ENCODE measurements at regions not wholly inside any gene's neighbourhood (a gene's known extent, or its start where the extent isn't known, plus 50 kb on each side); places are given as distances from the start of the nearest gene placed in this dataset.

DNA sequence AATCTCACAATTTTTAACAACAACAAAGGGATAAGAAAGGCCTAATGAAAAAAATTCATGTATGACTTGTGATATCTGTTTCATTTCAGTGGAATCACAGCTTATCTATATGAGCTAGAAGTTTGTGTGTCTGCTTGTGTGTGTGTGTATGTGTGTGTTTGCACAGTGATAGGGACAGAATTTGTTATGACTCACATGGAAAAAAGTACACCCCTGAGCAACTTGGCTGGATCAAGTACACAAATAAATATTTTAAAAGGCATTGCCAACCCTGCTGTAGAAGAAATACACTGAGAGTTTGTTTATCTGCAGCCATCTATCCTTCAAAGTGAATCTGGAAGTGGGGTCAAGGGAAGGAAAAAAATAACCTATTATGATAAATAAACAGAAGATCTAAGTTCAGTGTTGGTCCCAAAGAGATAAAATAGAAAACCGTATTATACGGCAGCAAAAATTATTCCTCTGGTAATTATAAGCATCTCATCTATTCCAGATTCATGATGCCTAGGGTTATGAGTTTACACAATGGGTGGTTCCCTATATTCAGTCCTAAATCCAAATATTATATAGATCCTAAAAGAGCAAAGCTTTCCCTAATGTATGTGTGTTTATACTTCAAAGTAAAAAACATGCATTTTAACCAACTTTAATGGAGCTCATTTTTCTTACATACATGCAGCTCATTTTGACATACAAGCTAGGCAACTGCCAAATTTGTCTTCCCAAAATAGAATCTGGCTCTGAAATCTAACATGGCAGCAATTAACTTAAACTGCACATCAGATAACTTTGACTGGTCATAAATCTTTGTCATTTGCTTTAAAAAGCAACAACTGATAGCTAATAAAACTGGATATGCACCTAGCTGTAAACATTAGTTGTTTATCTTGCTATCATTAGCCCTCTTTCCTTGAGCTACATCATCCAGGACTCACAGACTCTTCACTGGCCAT lies 420.6 kb downstream of the IRS1 start:
- DNase-seq (ENCODE audit: low read depth), result no peak

DNA sequence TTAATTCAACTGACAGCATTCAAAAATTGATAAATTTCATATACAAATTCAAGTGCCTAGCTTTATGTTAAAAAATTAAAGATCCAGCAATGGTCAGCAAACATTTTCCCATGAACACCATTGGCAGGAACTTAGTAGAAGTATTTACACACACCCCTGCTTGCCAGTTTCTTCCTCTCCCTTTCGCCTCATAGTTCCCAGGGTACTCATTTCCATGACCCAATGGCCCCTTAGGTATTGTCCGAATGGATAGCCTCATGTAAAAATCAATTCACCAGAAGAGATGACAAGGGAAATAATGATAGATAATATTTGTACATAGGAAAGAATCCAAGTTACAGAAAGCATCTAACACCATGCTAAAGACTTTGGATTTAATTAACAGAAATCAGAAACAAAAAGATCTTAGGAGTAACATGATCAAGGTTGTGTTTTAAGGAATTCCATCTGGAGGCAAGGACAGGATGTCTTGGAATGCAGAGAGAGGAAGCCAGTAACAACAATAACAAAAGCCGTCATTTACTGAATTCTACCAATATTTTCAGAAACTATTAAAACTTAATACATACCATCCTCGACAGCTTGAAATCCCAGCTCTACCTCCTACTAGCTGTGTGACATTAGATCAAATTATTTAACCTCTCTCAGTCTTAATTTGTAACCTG lies 423.0 kb downstream of the IRS1 start:
- no peak for DNase-seq (ENCODE audit: low read depth)

DNA sequence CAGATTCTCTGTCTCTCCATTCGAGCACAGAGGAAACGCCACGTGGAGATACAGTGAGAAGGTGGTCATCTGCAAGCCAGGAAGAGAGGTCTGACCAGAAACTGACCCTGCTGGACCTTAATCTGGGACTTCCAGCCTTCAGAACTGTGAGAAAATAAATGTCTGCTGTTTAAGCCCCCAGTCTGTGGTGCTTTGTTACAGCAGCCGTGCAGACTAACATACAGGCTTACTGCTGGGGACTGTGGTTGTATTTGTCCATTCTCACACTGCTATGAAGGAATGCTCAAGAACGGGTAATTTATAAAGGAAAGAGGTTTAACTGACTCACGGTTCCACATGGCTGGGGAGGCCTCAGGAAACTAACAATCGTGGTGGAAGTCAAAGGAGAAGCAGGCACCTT lies 432.7 kb downstream of the IRS1 start:
- no peak for DNase-seq (ENCODE audit: low read depth)

DNA sequence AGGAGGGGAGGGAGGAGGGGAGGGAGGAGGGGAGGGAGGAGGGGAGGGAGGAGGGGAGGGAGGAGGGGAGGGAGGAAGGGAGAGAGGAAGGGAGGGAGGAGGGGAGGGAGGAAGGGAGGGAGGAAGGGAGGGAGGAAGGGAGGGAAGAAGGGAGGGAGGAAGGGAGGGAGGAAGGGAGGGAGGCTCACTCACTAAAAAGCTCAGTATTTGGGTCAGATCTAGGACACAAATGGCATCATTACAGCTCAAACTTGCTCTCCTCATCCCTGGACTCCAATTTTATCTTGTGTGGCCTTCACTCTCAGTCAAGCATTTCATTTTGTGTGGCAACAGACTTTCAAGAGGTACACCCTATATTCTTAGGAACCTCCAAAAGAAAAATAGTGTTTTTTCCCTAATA lies 435.4 kb downstream of the IRS1 start:
- no peak for DNase-seq (ENCODE audit: low read depth)

DNA sequence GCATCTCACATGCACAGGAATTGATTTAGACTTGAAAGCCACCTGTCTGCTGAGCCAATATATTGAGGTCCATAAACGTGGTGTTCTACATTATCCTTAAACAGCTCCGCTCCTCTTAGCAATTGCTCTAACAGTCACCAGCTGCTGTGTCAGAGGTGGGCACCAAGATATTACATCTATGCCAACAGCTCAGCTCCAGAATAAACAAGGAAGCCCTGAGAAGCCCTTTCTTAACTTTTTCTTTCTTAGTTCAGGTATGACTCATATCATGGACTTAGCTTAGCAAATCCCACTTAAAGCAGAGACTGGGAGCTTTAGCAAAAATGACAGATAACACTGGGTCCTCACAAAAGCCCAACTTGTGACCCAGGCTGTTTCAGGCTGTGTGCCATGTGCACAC lies 436.6 kb downstream of the IRS1 start:
- DNase-seq (ENCODE audit: low read depth), result peak; percentile 38

DNA sequence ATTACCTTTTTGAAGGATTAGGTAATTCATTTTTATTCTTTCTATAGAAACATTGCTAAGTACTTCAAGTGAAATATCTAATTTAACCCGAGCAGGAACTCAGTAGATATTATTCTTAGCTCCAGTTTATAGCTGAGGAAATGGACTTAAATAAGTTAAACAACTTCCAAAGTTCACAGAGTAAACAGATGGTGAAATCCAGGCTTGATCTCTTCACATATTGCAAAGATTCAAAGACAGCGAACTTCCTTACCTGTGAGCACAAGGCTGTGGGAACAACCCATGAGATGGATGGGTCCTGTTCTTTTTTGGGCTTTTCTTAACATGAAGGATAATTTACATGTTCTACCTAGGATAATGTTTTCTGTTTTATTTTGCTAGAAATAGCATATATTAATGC lies 439.0 kb downstream of the IRS1 start:
- no peak for DNase-seq (ENCODE audit: low read depth)

DNA sequence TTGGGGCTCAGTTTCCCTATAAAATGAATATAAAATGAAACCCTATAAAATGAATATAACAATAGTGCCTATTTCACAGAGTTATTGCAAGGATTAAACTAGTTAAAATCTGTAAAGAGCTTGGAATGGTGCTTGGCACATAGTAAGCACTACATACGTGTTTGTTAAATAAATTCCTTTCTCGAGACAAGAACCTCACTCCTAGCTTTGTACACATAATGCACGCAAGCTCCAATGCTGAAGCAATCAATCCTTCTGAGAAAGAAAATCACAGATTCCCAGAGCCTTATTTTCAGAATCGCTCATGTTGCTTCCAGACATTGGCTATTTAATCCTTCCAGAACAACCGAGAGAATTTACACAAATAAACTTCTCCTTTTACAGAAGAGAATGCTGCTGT lies 440.9 kb downstream of the IRS1 start:
- no peak for DNase-seq (ENCODE audit: low read depth)

DNA sequence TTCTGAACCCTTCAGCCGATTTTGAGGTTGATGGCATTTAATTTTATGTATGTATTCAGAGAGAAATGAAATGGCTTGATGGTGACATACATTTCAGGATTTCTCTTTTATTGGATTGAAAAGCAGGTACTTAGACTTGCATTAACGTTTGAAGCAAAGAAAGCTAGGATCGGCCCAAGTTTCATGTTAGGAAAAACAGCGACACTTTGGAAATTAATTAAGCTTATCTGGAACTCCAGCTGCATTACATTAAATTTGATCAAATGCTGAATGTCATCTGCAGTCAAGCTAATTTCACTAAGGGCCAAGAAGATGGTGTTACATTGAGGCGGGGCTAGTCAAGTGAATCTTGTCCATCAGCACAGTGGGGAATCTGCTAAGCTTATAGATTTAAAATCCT lies 441.8 kb downstream of the IRS1 start:
- DNase-seq (ENCODE audit: low read depth), result no peak

DNA sequence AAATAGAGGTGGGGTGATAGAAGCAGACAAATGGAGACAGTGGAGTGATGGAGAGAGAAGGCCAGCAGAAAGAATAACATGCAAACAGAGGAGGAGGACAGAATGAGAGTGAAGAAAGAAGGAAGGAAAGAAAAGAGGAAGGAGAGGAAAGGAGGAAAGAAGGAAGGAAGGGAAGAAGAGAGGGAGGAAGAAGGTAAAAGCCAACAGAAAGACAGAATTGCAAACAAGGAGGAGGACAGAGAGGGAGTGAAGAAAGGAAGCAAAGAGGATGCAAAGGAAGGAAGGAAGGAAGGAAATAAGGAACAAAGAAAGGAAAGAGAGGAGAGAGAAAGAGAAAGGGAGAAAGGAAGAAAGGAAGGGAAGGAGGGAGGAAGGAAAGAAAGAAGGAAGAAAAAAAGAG lies 444.0 kb downstream of the IRS1 start:
- DNase-seq (ENCODE audit: low read depth), result no peak

DNA sequence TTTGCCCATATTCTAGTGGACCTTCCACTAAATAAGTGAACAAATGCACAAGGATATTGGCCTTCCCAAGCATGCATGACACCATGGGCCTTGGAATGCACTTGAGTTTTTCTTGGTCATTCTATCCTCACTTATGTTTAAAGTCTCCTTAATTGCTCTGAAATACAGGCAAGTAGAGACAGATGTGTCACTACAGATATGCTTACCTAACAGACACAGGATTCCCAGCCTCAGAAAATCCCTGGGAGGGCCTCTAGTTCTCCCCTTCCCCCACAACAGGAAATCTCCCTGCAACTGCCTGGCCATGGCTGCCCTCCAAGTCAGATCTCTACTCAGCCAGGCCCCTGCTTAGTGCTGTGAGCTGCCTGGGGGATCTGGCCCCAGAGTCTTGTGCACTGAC lies 445.2 kb downstream of the IRS1 start:
- no peak for DNase-seq (ENCODE audit: low read depth)

DNA sequence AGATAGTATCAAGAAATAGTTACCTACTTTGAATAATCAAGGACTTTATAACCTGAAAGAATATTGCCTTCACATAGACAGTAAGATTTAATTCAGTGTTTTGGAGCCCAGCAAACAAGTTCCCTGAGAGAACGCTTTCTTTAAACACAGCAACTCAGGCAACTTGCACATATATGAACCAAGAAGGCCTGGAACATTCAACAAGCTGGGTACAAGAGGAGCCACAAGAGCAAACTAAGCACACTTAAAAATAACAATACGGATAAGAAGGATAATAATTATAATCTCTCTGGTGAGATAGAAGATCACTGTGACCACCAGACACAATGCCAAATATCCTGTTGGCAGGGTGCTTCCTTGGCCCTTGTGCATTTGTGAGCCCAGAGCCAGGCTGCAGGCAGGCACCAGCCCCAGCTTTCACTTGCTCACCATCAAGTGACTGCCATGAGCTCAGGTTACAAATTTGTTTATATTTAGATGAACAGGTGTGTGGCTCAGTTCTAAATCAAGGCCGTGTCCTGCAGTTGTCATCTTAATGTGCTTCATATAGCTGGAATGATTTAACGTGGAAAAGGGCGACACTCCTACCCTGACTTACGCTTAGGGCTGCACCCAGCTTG lies 446.6 kb downstream of the IRS1 start:
- DNase-seq (ENCODE audit: low read depth), result no peak

DNA sequence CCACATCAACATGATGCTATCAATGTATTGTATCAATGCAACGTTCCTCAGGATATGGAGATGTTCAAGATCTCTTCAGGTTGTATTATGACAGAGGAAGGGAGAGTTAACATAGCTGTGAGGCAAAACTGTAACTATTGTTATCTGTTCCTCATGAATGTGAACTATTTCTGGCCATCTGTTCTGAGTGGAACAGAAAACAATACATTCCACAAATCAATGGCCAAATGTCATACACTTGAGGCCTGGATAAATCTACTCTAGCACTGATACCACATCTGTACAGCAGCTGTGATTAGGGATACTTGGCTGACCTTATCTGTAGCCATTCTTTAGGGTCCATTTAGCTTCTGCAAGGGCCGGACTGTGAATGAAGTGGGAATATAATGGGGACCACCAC lies 447.9 kb downstream of the IRS1 start:
- no peak for DNase-seq (ENCODE audit: low read depth)

DNA sequence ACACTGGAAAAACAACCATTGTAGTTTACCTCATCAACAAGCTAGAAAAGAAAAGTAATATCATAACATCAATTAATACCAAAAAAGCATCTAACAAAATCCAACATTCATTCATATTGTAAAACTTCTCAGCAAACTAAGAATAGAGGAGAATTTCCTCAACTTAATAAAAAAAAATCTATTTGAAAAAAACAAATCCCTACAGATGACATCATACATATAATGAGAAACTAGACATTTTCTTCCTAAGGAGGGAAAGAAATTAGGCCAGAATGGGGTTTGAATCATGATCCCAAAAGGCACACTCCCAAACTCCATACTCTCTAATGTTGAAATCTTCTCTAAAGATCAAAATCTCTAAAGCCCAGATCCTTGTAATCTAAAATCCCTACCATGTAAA lies 460.0 kb downstream of the IRS1 start:
- no peak for DNase-seq (ENCODE audit: low read depth)

DNA sequence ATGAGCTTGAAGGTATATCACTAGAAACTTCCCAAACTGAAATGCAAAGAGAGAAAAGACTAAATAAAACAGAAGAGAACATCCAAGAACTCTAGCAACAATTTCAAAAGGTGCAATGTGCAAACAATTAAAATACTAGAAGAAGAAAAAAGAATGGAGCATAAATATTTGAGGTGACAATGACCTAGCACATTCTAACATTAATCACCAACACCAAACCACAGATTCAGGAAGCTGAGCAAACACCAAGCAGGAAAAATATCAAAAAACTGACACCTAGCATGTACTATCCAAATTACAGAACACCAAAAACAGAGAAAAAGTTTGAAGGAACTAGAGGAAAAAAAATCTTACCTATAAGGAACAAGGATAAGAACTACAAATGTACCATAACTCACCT lies 460.8 kb downstream of the IRS1 start:
- DNase-seq (ENCODE audit: low read depth), result no peak

DNA sequence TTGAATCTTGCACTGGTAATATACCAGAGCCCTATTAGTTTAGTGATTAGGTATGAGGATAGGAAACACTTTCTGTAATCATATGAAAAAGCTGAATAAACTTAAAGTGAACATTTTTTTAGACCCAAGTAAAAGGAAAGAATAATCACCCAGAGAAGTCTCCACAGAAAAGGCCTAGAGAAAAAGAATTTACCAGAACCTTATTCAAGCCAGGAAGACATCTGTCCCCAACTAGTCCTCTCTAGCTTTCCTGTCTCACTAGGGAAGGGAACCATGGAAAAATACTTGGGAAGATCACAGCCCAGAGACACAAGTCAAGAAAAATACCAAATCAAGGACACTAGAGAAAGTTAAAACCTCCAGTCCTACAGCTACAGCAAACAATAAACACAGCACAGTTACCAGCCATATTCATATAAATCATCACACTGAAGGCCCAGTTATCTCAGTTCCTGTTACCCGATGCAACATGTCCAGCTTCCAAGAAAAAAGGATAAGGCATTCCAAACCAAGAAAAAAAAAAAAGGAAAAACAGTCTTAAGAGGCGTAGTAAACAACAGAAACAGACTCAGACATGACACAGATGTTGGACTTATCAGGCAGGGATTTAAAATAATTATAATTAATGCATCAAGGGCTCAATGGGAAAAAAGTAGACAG lies 461.5 kb downstream of the IRS1 start:
- no peak for DNase-seq (ENCODE audit: low read depth)

DNA sequence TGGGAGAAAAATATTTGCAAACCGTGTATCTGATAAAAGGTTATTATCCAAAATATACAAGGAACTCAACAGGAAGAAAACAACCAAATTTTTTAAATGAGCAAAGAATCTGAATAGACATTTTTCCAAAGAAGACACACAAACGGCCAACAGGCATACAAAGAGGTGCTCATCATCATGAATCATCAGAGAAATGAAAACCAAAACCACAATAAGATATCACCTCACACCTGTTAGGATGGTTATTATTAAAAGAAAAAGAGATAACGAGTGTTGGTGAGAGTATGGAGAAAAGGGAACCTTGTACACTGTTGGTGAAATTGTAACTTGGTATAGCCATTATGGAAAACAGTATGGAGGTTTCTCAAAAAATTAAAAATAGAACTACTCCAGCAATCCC lies 463.3 kb downstream of the IRS1 start:
- DNase-seq (ENCODE audit: low read depth), result no peak

DNA sequence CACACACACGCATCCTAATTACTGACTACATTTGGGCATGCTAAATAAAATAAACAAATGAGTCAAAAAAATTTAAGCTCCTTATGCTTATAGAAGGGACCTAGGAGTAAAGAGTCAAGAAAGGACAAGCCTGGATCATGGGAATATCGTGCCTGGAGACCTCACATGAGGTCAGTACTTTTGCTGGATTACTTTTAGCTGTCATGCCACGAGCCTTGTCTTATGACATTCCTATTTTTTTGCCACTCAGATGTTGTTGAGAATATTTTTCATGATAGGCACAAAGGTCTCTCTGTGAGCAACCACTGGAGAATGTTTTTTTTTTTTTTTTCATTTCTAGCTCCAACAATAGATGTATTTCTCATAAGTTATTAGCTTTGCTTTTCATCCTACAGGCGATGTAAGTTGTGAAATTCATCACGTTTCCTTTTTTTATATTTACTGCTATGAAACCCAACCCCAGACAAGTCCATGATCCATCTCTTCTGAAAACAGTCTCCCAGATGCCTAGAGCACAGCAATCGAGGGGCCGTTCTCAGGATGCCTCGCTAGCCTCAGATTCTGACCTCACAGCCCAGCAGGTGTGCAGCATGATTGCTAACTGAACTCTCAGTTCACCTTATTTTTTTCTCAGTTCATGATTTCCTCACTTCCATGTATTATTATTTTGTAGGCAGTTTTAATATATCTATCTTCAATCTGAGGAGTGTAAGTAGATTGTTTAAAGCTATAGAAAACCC lies 464.5 kb downstream of the IRS1 start:
- no peak for DNase-seq (ENCODE audit: low read depth)

DNA sequence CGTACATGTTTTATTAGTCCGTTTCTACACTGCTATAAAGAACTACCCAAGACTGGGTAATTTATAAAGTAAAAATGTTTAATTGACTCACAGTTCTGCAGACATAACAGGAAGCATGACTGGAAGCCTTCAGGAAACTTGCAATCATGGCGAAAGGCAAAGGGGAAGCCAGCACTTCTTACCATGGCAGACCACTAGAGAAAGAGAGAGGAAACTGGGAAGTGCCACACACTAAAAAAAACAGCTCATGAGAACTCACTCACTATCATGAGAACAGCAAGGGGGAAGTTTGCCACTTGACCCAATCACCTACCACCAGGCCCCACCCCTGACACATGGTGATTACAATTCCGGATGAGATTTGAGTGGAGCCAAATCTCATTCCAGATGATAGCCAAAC lies 466.2 kb downstream of the IRS1 start:
- no peak for DNase-seq (ENCODE audit: low read depth)

DNA sequence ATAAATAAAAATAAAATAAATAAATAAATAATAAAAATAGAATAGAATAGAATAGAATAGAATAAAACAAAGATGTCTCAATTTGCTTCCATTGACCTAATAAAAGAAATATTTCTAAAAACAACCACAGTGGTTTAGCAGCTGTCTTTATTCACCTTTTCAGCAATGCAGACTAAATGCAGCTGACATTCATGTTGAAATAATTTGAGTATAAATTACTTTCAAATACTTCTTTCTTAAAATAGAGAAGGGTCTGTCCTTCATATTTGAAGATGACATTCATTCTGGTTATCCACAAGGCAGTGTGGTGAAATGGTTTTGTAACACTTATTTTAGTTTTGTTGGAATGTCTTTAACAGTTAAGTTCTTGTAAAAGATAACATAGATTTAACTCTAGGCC lies 469.4 kb downstream of the IRS1 start:
- no peak for DNase-seq (ENCODE audit: low read depth)

DNA sequence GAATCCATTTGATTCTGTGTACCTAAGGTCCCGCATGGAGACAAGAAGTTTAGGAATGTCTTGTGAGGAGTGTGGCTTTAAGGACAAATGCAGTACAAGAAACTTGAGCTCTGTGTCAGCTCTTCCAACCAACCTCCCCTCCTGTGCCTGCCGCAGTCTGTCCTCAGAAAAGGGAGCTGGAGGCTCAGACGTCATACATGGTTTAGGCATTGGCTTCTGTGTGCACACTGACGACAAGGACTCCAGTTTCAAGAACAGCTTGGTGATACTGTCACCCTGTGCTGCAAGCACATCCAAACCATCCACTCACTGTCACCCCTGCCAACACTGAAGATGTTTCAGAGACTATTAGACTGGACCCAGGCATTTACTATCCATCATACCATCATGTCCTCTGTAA lies 470.4 kb downstream of the IRS1 start:
- no peak for DNase-seq (ENCODE audit: low read depth)

DNA sequence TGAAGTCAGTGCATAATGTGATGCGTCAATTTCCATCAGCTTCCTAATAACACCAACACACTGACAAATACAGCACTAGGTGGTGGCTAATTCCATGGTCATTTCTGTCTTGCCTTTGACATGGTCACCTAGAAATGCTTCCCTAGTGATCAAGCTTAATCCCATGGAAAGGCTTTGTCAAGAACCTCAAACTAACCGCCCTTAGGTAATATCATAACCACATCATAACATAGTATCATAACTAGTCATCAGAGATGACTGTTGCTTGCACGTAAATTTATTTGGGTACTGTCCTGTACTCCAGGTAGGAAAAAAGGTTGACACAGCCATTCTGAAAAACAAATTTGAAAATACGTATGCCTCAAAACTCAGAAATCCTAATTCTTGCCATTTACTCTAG lies 471.8 kb downstream of the IRS1 start:
- DNase-seq (ENCODE audit: low read depth), result no peak

DNA sequence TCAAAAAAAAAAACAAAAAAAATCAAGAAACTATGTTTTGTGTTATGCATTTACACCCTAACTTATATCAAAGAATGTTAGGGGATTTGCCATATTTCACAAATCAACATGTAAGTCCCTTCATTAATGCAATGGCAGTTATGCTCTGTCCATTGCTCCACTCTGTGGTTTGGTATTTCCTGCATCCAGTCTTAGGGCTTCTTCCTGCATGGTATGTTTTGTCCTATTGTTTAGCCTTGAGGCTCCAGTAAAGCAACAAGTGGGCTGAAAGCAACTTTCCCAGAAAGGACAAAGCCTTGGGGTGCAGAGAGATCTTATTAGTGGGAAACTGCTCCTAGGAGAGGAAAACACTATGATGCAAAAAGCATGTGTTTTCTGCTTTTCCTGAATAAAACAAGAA lies 474.1 kb downstream of the IRS1 start:
- DNase-seq (ENCODE audit: low read depth), result no peak

Measured in stromal cell of bone marrow (primary cell).